MCF 10A (cell line): ENCODE measurements at regions not wholly inside any gene's neighbourhood (a gene's known extent, or its start where the extent isn't known, plus 50 kb on each side); places are given as distances from the start of the nearest gene placed in this dataset.

Experiments used
- BruUV-seq: library from RNA; stranded (reverse); fragments of 400-500 nt; replicated peaks from 2 replicates; lab custom pipeline; 2021; lab: Mats Ljungman, UMichigan
- CTCF ChIA-PET: fragments of 300-600 bp; sonication (Branson Sonifier 250); formaldehyde crosslinking; extraction: SDS; loops from one replicate; lab custom pipeline; 2021; ENCODE audit warnings: antibody characterized with exemption, inconsistent platforms; lab: Yijun Ruan, JAX
- POLR2A ChIA-PET: fragments of 300-600, 350-650 bp; sonication (Branson Sonifier 250); formaldehyde crosslinking; extraction: SDS; loops from one replicate; lab custom pipeline; 2020; ENCODE audit warnings: antibody characterized with exemption, inconsistent platforms; lab: Yijun Ruan, JAX
- DNase-seq: peaks from one replicate; pipeline ENCODE4 v3.0.0-alpha.2; 2018; ENCODE audit not compliant: unreplicated experiment
- H3K27ac Mint-ChIP-seq: one replicate; pipeline ENCODE4 v1.8.0; 2022; ENCODE audit warnings: mild to moderate bottlenecking, low read depth, mixed read lengths; ENCODE audit not compliant: unreplicated experiment
- H3K27me3 Mint-ChIP-seq: one replicate; pipeline ENCODE4 v1.8.0; 2022; ENCODE audit warnings: mixed read lengths; ENCODE audit not compliant: insufficient read depth, unreplicated experiment
- H3K36me3 Mint-ChIP-seq: one replicate; pipeline ENCODE4 v1.8.0; 2022; ENCODE audit warnings: mild to moderate bottlenecking, moderate library complexity, mixed read lengths; ENCODE audit not compliant: insufficient read depth, unreplicated experiment
- H3K4me1 Mint-ChIP-seq: one replicate; pipeline ENCODE4 v1.8.0; 2022; ENCODE audit warnings: mixed read lengths; ENCODE audit not compliant: insufficient read depth, unreplicated experiment
- H3K4me3 Mint-ChIP-seq: one replicate; pipeline ENCODE4 v1.8.0; 2022; ENCODE audit warnings: mild to moderate bottlenecking, moderate library complexity, mixed read lengths; ENCODE audit not compliant: unreplicated experiment
- H3K9me3 Mint-ChIP-seq: one replicate; pipeline ENCODE4 v1.8.0; 2022; ENCODE audit warnings: mixed read lengths; ENCODE audit not compliant: unreplicated experiment
- intact Hi-C: fragments of 100-400 bp; cut with micrococcal nuclease; formaldehyde crosslinking; loops from 2 replicates; pipeline ENCODE4 v1.14.1; 2022
- TF ChIP-seq, protein P1 (sequence below): fragments of 200-600 bp; IDR thresholded peaks from one replicate; pipeline ENCODE4 v1.8.0; 2022; ENCODE audit warnings: antibody characterized with exemption, mild to moderate bottlenecking; ENCODE audit not compliant: unreplicated experiment

- BruUV-seq = no TSS peak
- no peaks in the 10 kb centered on the region for H3K4me1 Mint-ChIP-seq
- DNase-seq = no peak
- H3K9me3 Mint-ChIP-seq = peaks cover 7% of the 10 kb centered on the region
- H3K4me3 Mint-ChIP-seq = no peak overlapping the region
- intact Hi-C loops = no loop called here
- ChIA-PET CTCF (interaction anchor here (0.8 kb wide), 1 partner anchor 29 kb away, joined by 3 read pairs; no protein-coding TSS in a partner anchor), POLR2A (no interaction called here)
- TF ChIP-seq, protein P1, sequence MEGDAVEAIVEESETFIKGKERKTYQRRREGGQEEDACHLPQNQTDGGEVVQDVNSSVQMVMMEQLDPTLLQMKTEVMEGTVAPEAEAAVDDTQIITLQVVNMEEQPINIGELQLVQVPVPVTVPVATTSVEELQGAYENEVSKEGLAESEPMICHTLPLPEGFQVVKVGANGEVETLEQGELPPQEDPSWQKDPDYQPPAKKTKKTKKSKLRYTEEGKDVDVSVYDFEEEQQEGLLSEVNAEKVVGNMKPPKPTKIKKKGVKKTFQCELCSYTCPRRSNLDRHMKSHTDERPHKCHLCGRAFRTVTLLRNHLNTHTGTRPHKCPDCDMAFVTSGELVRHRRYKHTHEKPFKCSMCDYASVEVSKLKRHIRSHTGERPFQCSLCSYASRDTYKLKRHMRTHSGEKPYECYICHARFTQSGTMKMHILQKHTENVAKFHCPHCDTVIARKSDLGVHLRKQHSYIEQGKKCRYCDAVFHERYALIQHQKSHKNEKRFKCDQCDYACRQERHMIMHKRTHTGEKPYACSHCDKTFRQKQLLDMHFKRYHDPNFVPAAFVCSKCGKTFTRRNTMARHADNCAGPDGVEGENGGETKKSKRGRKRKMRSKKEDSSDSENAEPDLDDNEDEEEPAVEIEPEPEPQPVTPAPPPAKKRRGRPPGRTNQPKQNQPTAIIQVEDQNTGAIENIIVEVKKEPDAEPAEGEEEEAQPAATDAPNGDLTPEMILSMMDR = no peak
- H3K27me3 Mint-ChIP-seq = peaks cover 45% of the 10 kb centered on the region
- H3K27ac Mint-ChIP-seq = no peak overlapping the region
- no peaks in the 10 kb centered on the region for H3K36me3 Mint-ChIP-seq
Measured at GRCh38 chr20:58584051-58584824, 66.8 kb upstream of the STX16 start.

- intact Hi-C loops = no loop called here
- POLR2A ChIA-PET = no interaction called here
- no peak overlapping the region for H3K27ac Mint-ChIP-seq
- H3K9me3 Mint-ChIP-seq = peaks cover 7% of the 10 kb centered on the region
- no peaks in the 10 kb centered on the region for H3K36me3 Mint-ChIP-seq
- BruUV-seq = no TSS peak
- no peak overlapping the region for H3K4me3 Mint-ChIP-seq
- H3K4me1 Mint-ChIP-seq = no peaks in the 10 kb centered on the region
- TF ChIP-seq, protein P1 = no peak
- DNase-seq = no peak
- H3K27me3 Mint-ChIP-seq = peaks cover 45% of the 10 kb centered on the region
- CTCF ChIA-PET = no interaction called here
Measured at GRCh38 chr20:58583586-58583985, 67.5 kb upstream of the STX16 start.

DNA sequence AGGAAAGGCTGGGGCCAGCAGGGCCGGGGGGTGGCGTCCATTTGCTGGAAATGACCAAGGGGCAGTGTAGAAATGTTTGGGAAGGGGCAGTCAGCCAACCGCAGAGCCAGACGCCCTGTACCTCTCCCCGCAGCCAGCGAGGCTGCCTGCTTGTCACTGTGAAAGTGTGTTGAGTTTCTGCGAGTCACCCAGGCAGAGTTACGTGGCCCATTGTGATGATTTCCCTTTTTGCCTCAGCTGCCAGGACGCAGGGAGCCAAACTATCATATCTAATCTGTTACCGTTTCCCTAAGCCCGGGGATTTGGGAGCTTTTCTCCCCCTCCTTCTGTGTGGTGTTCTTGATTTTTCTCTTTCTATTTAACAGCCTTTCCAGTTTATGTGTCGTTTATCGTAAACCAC lies 67.9 kb upstream of the STX16 start:
- BruUV-seq = no TSS peak
- Mint-ChIP-seq H3K27ac (no peak overlapping the region), H3K9me3 (peaks cover 7% of the 10 kb centered on the region), H3K27me3 (peaks cover 45% of the 10 kb centered on the region), H3K36me3 (no peaks in the 10 kb centered on the region), H3K4me3 (no peak overlapping the region), H3K4me1 (no peaks in the 10 kb centered on the region)
- DNase-seq = no peak
- TF ChIP-seq, protein P1 = no peak
- intact Hi-C loops = no loop called here
- ChIA-PET CTCF (no interaction called here), POLR2A (no interaction called here)

DNA sequence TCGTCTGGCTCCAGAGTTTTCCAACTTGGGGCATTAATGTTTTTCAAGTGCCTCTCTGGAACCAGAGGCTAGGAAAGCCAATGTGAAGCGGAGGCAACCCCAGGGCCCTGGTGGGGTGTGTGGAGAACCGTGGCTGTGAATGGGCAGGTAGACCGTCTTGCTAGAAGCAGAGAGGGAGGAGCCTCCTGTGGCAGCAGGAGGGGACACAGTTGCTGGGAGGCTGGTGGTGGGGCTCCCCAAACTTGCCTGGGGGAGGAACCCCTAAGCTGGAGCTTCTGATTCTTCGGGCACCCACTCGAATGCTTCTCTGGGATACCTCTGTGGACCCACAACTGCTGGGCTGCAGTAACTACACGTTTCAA lies 65.3 kb upstream of the APCDD1L start:
- intact Hi-C loops = no loop called here
- ChIA-PET POLR2A (no interaction called here), CTCF (no interaction called here)
- H3K4me1 Mint-ChIP-seq = no peaks in the 10 kb centered on the region
- peaks cover 7% of the 10 kb centered on the region for H3K9me3 Mint-ChIP-seq
- no TSS peak for BruUV-seq
- H3K27ac Mint-ChIP-seq = no peak overlapping the region
- H3K4me3 Mint-ChIP-seq = no peak overlapping the region
- no peak for DNase-seq
- H3K27me3 Mint-ChIP-seq = peaks cover 51% of the 10 kb centered on the region
- H3K36me3 Mint-ChIP-seq = no peaks in the 10 kb centered on the region
- TF ChIP-seq, protein P1 = no peak
